ENCODE measurements at regions not wholly inside any gene's neighbourhood (a gene's known extent, or its start where the extent isn't known, plus 50 kb on each side); places are given as distances from the start of the nearest gene placed in this dataset.
"Not testable (repeated sequence)": the region's sequence is repeated elsewhere in the genome, so short reads cannot be mapped to it uniquely, and the experiment has no call there.

DNA sequence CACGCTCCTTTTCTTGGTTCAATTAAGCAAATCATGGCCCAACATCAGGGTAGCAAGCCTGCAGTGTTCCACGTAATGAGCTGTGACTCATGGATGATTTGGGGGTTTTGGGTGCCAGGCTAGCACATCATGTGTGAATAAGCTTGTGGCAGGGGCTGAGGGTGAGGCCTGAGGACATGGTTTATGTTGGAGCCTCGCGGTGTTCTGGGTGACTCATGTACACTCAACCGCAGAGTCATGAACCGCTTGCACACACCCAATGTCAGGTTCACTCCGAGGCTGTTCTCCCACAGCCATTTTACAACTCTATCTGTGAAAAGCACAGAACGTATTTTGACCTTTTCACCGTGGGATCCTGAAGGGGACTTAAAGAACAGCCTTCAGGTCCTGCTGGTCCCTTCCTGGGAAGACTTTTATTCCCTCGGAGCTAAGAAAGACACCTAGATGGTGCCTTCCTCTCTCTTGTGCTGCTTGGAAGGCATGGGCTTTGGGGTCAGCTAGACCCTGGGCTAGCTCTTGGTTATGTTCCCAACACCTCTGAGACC lies 139.9 kb upstream of the ZEB2 start:
- DNase-seq (ENCODE audit: low read depth), result peak; percentile 98

DNA sequence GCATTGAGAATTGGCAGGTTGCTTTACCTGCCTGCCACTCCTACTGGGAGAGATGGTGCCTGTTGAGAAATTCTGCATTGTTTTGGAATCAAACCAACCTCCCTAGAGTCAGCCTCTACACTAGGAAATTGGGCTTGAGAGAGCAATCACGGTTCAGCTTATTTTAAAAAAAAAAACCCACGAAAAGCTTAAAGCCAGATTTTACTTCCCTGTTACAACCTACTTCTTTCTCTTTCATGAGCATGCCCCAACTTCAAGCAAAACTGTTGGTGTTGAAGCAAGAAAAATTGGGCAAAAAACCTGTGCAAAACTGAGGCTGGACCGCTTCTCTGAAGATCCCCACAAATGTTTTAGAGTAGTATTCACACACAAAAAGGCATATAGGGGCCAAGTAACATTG lies 134.6 kb upstream of the ZEB2 start:
- DNase-seq (ENCODE audit: low read depth), result no peak

DNA sequence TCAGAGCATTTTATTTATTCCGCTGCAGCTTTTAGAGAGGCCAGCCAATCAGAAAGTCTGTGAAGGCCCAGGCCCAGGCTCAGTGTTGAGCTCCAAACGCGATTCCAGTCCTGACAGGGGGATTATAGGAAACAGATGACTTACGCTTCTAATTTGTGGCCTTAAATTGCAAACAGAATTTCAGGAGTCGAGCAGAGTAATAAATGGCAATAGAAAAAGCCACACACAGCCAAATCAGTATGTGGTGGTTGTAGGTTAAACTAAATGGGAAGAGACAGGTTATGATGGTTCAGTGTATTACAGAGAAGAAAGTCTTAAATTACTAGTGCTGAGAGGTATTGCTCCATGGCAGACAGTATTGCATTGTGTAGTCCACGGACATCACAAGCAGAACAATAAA lies 131.0 kb upstream of the ZEB2 start:
- no peak for DNase-seq (ENCODE audit: low read depth)

DNA sequence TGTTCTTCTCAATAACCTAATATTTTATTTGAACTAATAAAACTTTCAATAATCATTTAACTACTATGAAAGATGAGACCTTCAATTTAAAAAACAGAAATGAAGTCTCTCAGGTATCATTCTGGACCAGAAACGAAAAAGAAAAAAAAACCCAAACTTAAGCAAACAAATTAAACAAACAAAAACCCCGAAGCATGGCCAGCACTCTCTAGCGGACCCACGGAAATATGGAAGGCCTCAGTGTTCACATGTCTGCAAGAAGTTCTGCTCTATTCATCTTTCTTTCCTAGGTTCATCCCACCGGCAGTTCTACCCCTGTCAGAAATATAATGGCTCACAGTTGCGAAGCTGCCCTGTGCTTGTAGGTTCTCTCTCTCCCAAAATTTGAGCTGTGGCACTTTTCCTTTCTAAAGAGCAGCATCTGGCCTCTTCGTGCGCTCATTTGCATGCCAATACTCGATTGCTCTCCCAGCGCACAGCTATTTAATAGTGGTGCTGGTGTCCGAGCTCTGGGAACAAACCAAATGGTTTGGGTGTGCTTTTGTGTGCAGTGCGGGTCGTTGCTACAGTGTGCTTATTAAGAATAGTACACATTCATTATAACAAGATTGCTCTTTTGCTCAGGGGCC lies 129.0 kb upstream of the ZEB2 start:
- DNase-seq (ENCODE audit: low read depth), result no peak

DNA sequence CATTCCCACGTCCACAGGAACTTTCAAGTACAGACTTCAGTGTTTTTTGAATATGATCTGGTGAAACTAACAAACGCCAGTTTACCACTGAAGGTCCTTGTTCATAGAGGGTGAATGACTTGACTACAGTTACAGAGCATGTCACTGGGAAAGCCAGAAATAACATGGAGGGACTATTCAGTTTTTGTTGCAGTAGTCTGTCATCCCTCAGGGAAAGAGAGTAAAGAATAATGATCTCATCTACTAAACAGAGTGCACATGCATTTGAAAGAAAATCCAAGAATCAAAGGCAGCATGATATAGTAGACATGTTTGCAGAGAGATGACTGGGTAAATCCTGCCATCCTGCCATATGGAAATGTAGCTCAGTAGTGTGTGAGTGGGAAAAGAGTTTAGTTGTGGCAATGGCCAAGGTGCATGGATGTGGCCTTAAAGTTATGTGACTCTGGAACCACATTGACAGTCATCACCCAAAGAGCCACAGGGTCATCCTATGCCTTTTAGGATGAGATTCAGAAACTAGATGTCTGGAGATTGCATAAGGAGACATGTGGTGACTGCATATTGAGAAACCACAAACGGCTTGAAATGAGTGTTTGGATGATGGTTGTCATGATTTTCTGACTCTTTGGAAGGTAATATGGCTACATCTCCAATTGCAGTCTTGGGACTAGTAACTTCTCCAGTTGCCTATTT lies 125.3 kb upstream of the ZEB2 start:
- peak; percentile 14 for DNase-seq (ENCODE audit: low read depth)

DNA sequence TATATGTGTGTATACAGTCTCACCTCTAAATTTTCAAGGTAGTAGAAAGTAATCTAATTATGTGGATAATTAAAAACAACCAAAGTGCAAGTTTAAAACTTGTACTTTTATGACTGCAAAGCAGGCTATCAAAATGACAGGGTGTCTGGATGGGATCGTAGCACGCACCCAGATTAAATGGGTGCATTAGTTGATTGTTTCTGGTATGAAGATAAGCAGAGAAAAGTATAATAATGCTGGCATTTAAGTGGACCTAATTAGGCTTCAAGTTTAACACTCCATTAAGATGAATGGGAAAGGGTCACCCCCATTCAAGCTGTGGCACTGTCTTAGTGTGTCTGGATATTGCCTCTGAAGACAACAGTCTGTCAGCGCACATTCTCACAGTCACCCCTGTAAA lies 124.6 kb upstream of the ZEB2 start:
- no peak for DNase-seq (ENCODE audit: low read depth)

DNA sequence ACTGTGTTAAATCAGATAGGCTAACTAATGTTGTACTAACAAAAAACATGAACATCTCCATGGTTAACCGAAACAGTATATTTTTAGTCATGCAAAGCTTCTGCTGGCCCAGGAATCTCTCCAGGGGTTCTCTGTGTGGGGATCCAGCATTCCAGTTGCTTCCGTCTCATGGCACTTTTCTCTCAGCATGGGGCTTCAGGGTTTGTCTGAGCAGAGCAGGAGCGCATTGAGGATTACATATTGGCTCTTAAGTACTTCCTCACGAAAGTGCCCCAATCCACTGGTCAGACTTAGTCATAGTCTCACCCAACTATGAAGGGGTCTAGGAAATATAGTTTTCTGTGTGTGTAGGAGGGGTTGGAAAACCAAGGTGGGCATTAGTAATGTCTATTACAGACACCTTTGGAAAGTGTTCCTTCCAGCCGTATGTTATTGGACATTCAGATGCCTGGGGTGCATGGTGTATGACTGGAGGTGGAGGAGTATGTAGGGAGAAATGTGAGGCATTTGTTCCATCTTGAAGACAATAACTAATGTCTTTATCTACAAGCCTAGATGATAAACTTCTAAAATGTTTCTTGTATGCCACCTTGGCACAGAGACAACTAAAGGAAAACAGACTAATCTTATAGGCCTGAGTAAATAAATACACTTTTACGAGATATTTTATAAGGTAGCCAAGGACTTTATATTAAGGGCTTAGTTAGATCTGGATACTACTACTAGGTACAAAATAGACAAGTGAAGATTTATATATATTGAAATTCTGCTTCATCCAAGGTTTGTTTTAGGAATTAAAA lies 123.8 kb upstream of the ZEB2 start:
- no peak for DNase-seq (ENCODE audit: low read depth)

DNA sequence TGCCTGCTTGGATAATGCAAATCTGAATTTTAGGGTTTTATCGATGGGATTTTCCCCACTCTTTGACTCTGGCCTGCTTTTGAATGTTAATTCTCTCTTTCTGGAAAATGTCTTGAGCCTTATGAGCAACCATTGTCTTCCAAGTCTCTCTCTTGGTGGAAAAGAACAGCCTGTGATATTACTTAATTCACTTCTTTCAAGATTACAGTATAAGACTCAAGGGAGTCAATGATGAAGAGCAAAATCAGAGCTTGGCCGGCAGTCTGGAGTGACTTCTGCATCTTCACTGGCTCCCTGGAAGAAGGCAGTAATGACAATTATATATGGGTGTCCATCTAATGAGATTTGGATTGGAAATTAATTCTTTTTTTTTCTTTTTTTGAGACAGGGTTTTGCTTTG lies 122.9 kb upstream of the ZEB2 start:
- DNase-seq (ENCODE audit: low read depth), result no peak

DNA sequence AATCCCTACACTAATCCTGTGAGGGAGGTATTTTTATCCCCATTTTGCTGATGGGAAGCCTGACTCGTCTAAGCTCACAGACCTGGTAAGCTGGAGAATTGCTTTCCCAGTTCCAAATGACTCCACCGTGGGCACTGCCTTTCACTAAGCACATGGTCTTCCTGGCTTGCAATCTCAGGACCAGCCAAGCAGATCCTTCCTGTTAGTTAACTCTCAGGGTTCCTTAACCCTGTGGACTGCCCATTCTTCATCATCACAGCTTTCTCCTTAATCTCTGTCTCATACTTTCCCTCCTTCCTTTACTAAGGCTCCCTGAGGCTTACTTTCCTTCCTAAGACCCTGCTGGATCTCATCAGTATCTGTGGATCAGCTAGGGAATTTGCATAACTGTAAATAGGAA lies 122.2 kb upstream of the ZEB2 start:
- no peak for DNase-seq (ENCODE audit: low read depth)

DNA sequence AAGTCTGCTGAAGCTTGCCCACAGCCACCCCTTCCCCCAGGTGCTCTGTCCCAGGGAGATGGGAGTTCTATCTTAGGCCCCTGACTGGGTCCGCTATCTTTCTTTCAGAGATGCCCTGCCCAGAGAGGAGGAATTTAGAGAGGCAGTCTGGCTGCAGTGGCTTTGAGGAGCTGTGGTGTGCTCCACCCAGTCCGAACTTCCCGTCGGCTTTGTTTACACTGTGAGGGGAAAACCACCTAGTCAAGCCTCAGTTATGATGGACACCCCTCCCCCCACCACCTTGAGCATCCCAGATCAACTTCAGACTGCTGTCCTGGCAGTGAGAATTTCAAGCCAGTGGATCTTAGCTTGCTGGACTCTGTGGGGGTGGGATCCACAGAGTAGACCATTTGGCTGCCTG lies 118.3 kb upstream of the ZEB2 start:
- DNase-seq (ENCODE audit: low read depth), result not testable (repeated sequence)

DNA sequence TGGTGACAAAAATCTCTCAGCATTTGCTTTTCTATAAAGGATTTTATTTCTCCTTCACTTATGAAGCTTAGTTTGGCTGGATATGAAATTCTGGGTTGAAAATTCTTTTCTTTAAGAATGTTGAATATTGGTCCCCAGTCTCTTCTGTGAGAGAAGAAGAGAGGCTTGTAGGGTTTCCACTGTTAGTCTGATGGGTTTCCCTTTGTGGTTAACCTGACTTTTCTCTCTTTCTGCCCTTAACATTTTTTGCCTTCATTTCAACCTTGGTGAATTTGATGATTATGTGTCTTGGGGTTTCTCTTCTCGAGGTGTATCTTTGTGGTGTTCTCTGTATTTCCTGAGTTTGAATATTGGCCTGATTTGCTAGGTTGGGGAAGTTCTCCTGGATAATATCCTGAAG lies 116.9 kb upstream of the ZEB2 start:
- DNase-seq (ENCODE audit: low read depth), result not testable (repeated sequence)

DNA sequence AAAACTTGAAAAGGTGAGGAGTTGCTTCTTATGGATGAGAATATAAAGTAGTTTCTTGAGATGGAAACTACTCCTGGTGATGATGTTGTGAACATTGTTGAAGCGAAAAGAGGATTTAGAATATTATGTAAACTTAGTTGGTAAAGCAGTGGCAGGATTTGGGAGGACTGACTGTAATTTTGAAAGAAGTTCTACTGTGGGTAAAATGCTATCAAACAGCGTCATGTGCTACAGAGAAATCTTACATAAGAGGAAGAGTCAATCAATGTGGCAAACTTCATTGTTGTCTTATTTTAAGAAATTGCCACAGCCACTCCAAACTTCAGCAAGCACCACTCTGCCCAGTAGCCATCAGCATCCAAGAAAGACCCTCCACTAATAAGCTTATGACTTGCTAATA lies 112.9 kb upstream of the ZEB2 start:
- no peak for DNase-seq (ENCODE audit: low read depth)

DNA sequence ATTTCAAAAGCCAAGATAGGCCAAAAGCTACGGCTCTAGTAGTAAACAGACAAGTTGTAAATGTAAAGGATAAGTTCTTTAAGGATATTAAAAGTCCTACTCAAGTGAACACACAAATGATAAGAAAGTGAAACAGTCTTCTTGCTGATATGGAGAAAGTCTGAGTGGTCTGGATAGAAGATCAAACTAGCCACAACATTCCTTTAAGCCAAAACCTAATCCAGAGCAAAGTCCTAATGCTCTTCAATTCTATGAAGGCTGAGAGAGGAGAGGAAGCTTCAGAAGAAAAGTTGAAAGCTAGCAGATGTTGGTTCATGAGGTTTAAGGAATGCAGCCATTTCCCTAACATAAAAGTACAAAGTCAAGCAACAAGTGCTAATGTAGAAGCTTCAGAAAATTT lies 111.7 kb upstream of the ZEB2 start:
- DNase-seq (ENCODE audit: low read depth), result no peak

DNA sequence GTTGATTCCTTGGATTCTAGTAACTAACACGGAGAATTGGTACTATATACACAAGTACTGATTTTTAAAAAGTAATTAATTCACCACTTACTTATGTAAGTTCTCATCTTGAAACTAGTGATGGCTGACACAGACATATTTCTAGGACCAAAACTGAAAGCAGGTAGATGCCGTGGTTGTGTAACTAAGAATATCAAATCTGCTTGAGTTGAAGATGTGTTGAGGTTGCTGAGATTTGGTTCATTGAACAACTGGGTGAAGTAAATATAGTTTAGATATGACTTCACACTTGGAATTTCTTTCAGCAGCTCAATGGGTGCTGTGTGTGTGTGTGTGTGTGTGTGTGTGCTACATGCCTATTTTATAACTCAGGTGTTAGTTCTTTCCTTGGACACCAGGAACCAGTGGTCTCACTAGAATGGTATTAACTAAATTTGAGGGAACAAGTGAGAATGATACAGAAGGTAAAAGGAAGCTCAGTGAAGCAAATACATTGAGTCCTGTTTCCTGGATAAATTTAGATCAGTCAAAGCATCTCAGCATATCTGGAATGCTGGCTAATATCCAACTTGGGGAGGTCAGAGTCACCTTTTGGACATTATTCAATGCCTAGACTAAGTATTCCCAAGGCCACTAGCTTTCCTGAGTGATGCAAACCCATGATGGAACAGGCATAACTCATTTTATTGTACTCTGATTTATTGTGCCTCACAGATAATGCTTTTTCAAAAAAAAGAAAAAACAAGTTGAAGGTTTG lies 110.7 kb upstream of the ZEB2 start:
- no peak for DNase-seq (ENCODE audit: low read depth)

DNA sequence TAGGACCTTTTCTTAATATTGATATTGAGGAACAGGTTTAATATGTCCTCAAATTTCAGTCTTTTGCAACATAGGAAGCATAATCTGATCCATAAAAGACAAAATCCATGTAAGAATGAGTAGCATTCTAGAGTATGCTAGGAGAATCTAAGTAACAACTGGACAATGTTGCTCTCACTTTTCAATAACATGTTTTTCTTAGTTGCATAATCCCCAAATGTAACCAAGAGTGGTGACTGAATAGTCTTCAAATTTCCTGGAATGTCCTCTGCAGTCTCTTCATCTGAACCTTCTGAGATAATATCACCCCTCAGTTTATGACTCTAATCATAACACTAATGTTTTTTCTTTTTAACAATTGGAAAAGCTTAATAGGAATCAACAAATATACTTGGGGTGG lies 110.0 kb upstream of the ZEB2 start:
- no peak for DNase-seq (ENCODE audit: low read depth)

DNA sequence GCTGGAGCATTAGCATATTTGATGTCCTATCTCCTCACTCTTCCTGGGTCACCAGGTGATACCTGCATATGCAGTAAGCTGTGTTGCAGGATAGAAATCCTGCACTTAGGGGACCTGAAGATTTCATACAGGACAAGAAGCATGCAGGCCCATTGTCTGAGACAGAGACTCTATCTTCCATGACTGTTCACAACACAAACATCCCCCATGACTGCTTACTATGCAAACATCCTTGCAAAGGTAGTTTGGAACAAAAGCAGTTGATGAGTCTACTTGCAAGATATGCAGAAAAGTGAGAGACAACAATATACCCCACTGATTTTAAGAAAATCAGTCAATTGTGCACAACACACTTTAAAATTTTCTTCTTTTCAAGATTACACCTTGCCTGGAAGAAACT lies 108.6 kb upstream of the ZEB2 start:
- no peak for DNase-seq (ENCODE audit: low read depth)

DNA sequence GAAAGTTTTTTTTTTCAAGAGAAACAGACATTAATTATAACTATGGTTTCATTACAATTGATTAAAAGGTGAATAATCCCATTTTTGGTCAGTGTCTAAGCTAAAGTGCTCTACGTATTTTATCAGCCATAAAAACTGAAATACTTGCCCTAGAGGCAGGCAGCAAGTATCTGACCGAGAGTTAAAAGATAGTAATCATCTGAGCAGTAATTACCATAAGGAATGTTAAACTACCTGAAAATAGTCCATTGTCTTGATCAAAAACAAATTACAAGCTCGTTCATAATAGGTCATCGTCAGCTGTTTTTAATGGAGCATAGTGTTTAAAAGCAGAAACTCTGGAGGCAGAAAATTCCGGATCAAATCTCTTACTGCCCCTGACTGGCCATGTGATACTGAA lies 105.7 kb upstream of the ZEB2 start:
- DNase-seq (ENCODE audit: low read depth), result no peak

DNA sequence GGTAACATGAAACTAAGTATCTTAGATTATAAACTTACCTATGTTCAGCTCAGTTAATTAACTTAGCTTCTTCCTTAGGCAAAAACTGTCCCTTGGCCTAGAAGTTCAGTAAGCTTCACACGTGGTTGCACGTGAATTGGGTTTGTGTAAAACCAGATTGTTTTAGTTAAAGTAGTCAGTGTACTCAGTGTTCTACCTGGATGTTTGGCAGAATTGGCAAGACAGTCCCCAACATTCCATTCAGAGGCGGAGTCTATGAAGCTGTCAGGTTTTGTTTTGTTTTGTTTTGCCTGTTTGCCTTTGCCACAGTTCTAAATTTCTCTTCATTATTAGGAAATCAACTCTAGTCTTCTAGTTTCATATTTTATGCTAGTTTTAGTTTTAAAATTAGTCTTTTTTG lies 105.3 kb upstream of the ZEB2 start:
- no peak for DNase-seq (ENCODE audit: low read depth)

DNA sequence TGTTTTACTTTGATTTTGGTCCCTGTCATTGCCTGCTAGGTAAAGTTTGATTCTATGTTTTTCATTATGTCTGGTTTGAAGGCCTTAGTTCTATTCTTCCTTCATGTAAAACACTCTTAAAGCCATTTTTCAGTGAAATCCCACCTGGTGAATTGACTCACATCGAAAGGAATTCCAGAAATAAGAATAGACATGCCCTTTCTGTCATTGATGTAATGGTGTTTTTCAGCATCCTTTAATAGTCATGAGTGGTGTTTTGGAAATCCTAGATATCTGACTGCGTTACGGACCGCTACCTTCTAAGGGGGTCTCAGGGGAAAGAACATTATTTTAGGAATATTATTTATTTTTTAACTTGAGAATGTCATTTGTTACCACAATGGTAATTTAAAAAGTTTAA lies 104.5 kb upstream of the ZEB2 start:
- DNase-seq (ENCODE audit: low read depth), result no peak

DNA sequence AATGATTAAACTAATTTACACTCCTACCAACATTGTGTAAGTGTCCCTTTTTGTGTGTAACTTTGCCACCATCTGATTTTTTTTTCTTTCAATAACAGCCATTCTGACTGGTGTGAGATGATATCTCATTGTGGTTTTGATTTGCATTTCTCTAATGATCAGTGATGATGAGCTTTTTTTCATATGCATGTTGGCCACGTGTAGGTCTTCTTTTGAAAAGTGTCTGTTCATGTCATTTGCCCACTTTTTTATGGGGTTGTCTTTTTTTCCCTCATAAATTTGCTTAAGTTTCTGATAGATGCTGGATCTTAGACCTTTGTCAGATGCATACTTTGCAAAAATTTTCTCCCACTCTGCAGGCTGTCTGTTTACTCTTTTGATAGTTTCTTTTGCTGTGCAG lies 102.5 kb upstream of the ZEB2 start:
- not testable (repeated sequence) for DNase-seq (ENCODE audit: low read depth)

DNA sequence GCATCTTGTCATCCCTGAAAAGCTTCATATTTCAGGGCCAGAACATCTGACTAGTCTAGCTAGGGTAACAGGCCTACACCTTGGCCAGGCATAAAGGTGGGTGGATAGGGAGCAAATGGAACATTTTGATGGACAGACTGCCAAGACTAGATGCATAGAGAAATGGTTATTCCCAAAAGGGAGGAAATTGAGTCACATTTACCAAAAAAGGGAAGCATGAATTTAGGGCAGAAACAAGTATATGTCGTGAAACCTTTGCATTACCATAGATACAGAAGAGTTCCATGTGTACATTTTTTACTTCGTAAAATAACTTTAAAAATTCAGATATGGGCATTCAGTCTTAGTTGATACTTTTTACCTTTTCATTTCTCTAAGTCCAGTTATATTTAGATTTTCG lies 101.3 kb upstream of the ZEB2 start:
- no peak for DNase-seq (ENCODE audit: low read depth)

DNA sequence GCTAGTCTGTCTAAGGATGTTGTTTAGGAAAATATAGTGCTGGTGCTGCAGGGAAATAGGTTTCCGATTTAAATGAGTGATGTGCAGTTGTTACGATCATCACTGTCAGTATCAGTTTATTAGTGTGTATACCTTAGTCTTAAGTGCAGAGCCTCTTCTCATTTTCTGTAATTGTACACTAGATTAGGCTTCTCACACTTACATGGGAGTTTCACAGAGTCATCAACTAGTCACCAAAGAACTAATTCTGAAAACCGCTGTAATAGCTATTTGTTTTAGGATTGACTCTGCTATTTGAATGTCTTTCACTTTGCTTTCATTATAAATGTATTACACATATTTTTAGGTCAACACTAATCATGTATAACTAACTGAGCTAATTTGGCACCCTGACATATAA lies 99.8 kb upstream of the ZEB2 start:
- DNase-seq (ENCODE audit: low read depth), result no peak
